K562 (cell line): ENCODE measurements at regions not wholly inside any gene's neighbourhood (a gene's known extent, or its start where the extent isn't known, plus 50 kb on each side); places are given as distances from the start of the nearest gene placed in this dataset.

Source experiments
- ATAC-seq: fragments of 200-7000 bp; cut with Tn5 transposase; 3 replicates; pipeline ENCODE4 v1.9.1; 2020; ENCODE audit warnings: moderate library complexity
- BruUV-seq: library from RNA; stranded (reverse); fragments of 400-500 nt; replicated peaks from 2 replicates; lab custom pipeline; 2021; lab: Mats Ljungman, UMichigan
- CTCF ChIA-PET: fragments of 300-600 bp; formaldehyde crosslinking; extraction: SDS; loops from one replicate; lab custom pipeline; 2021; ENCODE audit warnings: low intra/inter-chr PET ratio; lab: Yijun Ruan, JAX
- POLR2A ChIA-PET: fragments of 300-600, 350-650 bp; sonication (Branson Sonifier 250); formaldehyde crosslinking; extraction: SDS; loops from one replicate; lab custom pipeline; 2021; ENCODE audit warnings: antibody characterized with exemption, inconsistent platforms; lab: Yijun Ruan, JAX
- DNase-seq, 4 experiments: peaks; one replicate each; pipeline versions ENCODE4 v3.0.0 to v3.0.0-alpha.2; 2011 to 2018; ENCODE audit warnings: low spot score in 3 of 4, mixed read lengths in 3 of 4; ENCODE audit errors: extremely low read depth in 1 of 4
- FAIRE-seq: peaks from 2 replicates; lab custom pipeline; 2011; peaks lifted over from hg19 to GRCh38; lab: Jason Lieb, UNC
- H2AFZ ChIP-seq: 2 replicates; pipeline ENCODE4 v1.6.0; 2011; ENCODE audit warnings: low read depth, low read length, control low read depth, inconsistent platforms
- H3K27ac ChIP-seq: fragments of 200-600 bp; 3 replicates; pipeline ENCODE4 v1.8.0; 2011; ENCODE audit warnings: low read depth, mild to moderate bottlenecking, control low read depth, inconsistent platforms, low read length, moderate library complexity, mixed read lengths; ENCODE audit errors: extremely low read depth
- H3K27me3 ChIP-seq, 2 experiments: fragments of 300-600 bp in 1 of 2; 2 replicates in 1 of 2; 3 replicates in 1 of 2; pipeline versions ENCODE4 v1.6.0 to v1.8.0; 2011; ENCODE audit warnings: inconsistent platforms in 2 of 2, low read length in 2 of 2, mild to moderate bottlenecking in 1 of 2, mixed read lengths in 1 of 2, moderate library complexity in 1 of 2; ENCODE audit not compliant: control insufficient read depth in 2 of 2, insufficient read depth in 2 of 2
- H3K36me3 ChIP-seq: fragments of 300-600 bp; 3 replicates; pipeline ENCODE4 v1.8.0; 2011; ENCODE audit warnings: mild to moderate bottlenecking, low read length, inconsistent platforms; ENCODE audit not compliant: control insufficient read depth, insufficient read depth
- H3K4me1 ChIP-seq, 2 experiments: fragments of 200-600 bp in 1 of 2; replicated peaks in 1 of 2; 2 replicates in 1 of 2; 3 replicates in 1 of 2; pipeline versions ENCODE4 v1.5.1 to v1.8.0; 2011; ENCODE audit warnings: inconsistent platforms in 2 of 2, low read length in 2 of 2, mild to moderate bottlenecking in 1 of 2, mixed read lengths in 1 of 2, moderate library complexity in 1 of 2; ENCODE audit not compliant: control insufficient read depth in 2 of 2, insufficient read depth in 2 of 2
- H3K4me2 ChIP-seq: 2 replicates; pipeline ENCODE4 v1.6.1; 2011; ENCODE audit warnings: low read length, control low read depth, inconsistent platforms, mixed read lengths; ENCODE audit not compliant: insufficient read depth
- H3K4me3 ChIP-seq: fragments of 200-600 bp; sonication (generic), shearing (Covaris generic); 2 replicates; pipeline ENCODE4 v1.5.1; 2016; ENCODE audit warnings: control low read depth, inconsistent platforms
- H3K79me2 ChIP-seq: fragments of 200-600 bp; 3 replicates; pipeline ENCODE4 v1.8.0; 2011; ENCODE audit warnings: low read length, inconsistent platforms; ENCODE audit not compliant: control insufficient read depth, insufficient read depth
- H3K9ac ChIP-seq, 2 experiments: 2 replicates each; pipeline versions ENCODE4 v1.6.0 to v1.6.1; 2011; ENCODE audit warnings: low read depth in 2 of 2, low read length in 2 of 2, control low read depth in 1 of 2, inconsistent platforms in 1 of 2, mild to moderate bottlenecking in 1 of 2, mixed read lengths in 1 of 2; ENCODE audit not compliant: insufficient read depth in 1 of 2
- H3K9me1 ChIP-seq: one replicate; pipeline ENCODE4 v1.6.0; 2011; ENCODE audit warnings: inconsistent platforms, mild to moderate bottlenecking, low read length, moderate library complexity; ENCODE audit not compliant: control insufficient read depth, insufficient read depth
- H3K9me3 ChIP-seq: replicated peaks from 2 replicates; pipeline ENCODE4 v1.5.1; 2011; ENCODE audit warnings: low read depth, low read length, inconsistent platforms; ENCODE audit not compliant: control insufficient read depth, insufficient read depth
- H4K20me1 ChIP-seq: replicated peaks from 2 replicates; pipeline ENCODE4 v1.6.1; 2011; ENCODE audit warnings: low read length, inconsistent platforms, mixed read lengths; ENCODE audit not compliant: control insufficient read depth, insufficient read depth
- BCLAF1 ChIP-seq, 2 experiments: fragments of 450-650 bp in 1 of 2; IDR thresholded peaks; 2 replicates each; pipeline ENCODE4 v1.6.1; 2011 to 2017; ENCODE audit warnings: low read depth in 2 of 2, antibody characterized with exemption in 1 of 2, borderline replicate concordance in 1 of 2, low read length in 1 of 2, mild to moderate bottlenecking in 1 of 2, mixed read lengths in 1 of 2; ENCODE audit not compliant: control insufficient read depth in 1 of 2
- BRCA1 ChIP-seq, 2 experiments: fragments of 450-650 bp in 1 of 2; sonication (generic) in 1 of 2; formaldehyde crosslinking in 1 of 2; IDR thresholded peaks; 2 replicates each; pipeline versions ENCODE4 v1.5.0 to v1.6.1; 2017 to 2020; ENCODE audit warnings: mild to moderate bottlenecking in 1 of 2, missing genetic modification reagents in 1 of 2
- ERF ChIP-seq: fragments of 450-650 bp; formaldehyde crosslinking; IDR thresholded peaks from 2 replicates; pipeline ENCODE4 v1.4.0; 2020; ENCODE audit warnings: mild to moderate bottlenecking, mixed read lengths
- HDAC1 ChIP-seq, 2 experiments: fragments of 450-650 bp; IDR thresholded peaks; 2 replicates each; pipeline ENCODE4 v1.6.1; 2016 to 2017; ENCODE audit warnings: inconsistent platforms in 1 of 2, mild to moderate bottlenecking in 1 of 2, moderate library complexity in 1 of 2
- HLTF ChIP-seq: fragments of 450-650 bp; IDR thresholded peaks from 2 replicates; pipeline ENCODE4 v1.6.1; 2016
- HNRNPH1 ChIP-seq: fragments of 200-400 bp; formaldehyde crosslinking; optimal IDR thresholded peaks from 2 replicates; pipeline ENCODE3; 2017; ENCODE audit warnings: low read depth, mild to moderate bottlenecking, low read length, moderate library complexity
- MBD1 ChIP-seq: fragments of 250-450 bp; sonication (Bioruptor Pico); IDR thresholded peaks from 2 replicates; pipeline ENCODE4 v1.8.0; 2022; ENCODE audit warnings: inconsistent platforms
- OTX1 ChIP-seq: fragments of 450-650 bp; formaldehyde crosslinking; IDR thresholded peaks from 2 replicates; pipeline ENCODE4 v1.4.0; 2022; ENCODE audit warnings: mild to moderate bottlenecking
- PHF20 ChIP-seq: fragments of 450-650 bp; IDR thresholded peaks from 2 replicates; pipeline ENCODE4 v1.6.1; 2018; ENCODE audit not compliant: partially characterized antibody
- TAF7 ChIP-seq: fragments of 450-650 bp; IDR thresholded peaks from 2 replicates; pipeline ENCODE4 v1.6.1; 2016; ENCODE audit warnings: missing genetic modification characterization, missing compliant biosample characterization
- TRIM24 ChIP-seq, 2 experiments: fragments of 450-650 bp; IDR thresholded peaks; 2 replicates each; pipeline ENCODE4 v1.6.1; 2016
- ZNF121 ChIP-seq: sonication (generic); formaldehyde crosslinking; conservative IDR thresholded peaks from 2 replicates; pipeline ENCODE4 v1.8.0; 2022; ENCODE audit warnings: missing genetic modification reagents
- WGBS: fragments of 100-300 bp; shearing (Covaris generic); methylation state at CpG from one replicate; pipeline ENCODE4 v1.1.6; 2016; ENCODE audit warnings: low coverage, mixed read lengths; ENCODE audit not compliant: insufficient coverage; ENCODE audit errors: missing lambda C conversion rate; 5-methylcytosine and 5-hydroxymethylcytosine counted together
- in situ Hi-C: fragments of 300-500 bp; cut with MboI; formaldehyde crosslinking; loops from 4 replicates; pipeline ENCODE4 v1.15.0; 2018; ENCODE audit warnings: inconsistent platforms, mixed read lengths
- intact Hi-C: fragments of 100-400 bp; cut with micrococcal nuclease; formaldehyde crosslinking; loops from 2 replicates; pipeline ENCODE4 v1.14.2; 2022
- TF ChIP-seq, protein P1 (sequence below): fragments of 200-800 bp; sonication (Bioruptor generic); IDR thresholded peaks from 2 replicates; pipeline ENCODE4 v1.6.1; 2017; ENCODE audit warnings: missing genetic modification characterization, missing compliant biosample characterization

GRCh38 chr21:38913893-38914527 is 108.3 kb downstream of the ETS2 start:
- no peak overlapping the region for H3K4me3 ChIP-seq
- no peak for ATAC-seq
- TF ChIP-seq MBD1 (CRISPR knock-in tag) (no peak), HDAC1 (IDR thresholded peaks at IDR 0.05) (peak in 1 of 2 experiments; percentile 14; a peak in 1 of 4 replicates), PHF20 (peak; percentile 46), TAF7 (tag) (no peak), HNRNPH1 (no peak), HLTF (peak; percentile 22; the same call in 1 of the 2 replicates), ERF (CRISPR knock-in tag) (no peak), BRCA1 (IDR thresholded peaks at IDR 0.05) (no peak), BRCA1 (CRISPR knock-in tag; IDR thresholded peaks at IDR 0.05) (0 out of 2 replicates have a peak, but pooled peaks have one; percentile 31), ZNF121 (CRISPR knock-in tag) (no peak), OTX1 (peak; percentile 86), TRIM24 (IDR thresholded peaks at IDR 0.05) (peak; percentile 10 to 41; a peak in 1 of 4 replicates), BCLAF1 (IDR thresholded peaks at IDR 0.05; ENCODE audit: borderline replicate concordance in 1 of 2, control insufficient read depth in 1 of 2, low read depth in 2 of 2, low read length in 1 of 2) (no peak)
- TF ChIP-seq, protein P1, sequence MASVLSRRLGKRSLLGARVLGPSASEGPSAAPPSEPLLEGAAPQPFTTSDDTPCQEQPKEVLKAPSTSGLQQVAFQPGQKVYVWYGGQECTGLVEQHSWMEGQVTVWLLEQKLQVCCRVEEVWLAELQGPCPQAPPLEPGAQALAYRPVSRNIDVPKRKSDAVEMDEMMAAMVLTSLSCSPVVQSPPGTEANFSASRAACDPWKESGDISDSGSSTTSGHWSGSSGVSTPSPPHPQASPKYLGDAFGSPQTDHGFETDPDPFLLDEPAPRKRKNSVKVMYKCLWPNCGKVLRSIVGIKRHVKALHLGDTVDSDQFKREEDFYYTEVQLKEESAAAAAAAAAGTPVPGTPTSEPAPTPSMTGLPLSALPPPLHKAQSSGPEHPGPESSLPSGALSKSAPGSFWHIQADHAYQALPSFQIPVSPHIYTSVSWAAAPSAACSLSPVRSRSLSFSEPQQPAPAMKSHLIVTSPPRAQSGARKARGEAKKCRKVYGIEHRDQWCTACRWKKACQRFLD (CRISPR knock-in tag), result no peak

More at GRCh38 chr21:38913893-38914527, 108.3 kb downstream of the ETS2 start:
- Histone ChIP-seq H3K36me3 (no peaks in the 10 kb centered on the region), H3K9ac (no peak overlapping the region), H3K9me3 (no peaks in the 10 kb centered on the region), H3K27me3 (peaks cover 31 to 55% of the 10 kb centered on the region in 2 experiments), H4K20me1 (no peaks in the 10 kb centered on the region), H3K9me1 (no peaks in the 10 kb centered on the region), H3K4me2 (peak overlapping the region; percentile 47; the same call in 1 of the 2 replicates), H3K27ac (no peak overlapping the region), H3K4me1 (peaks cover 5 to 12% of the 10 kb centered on the region in 2 experiments; a peak in 4 of 5 replicates), H3K79me2 (no peaks in the 10 kb centered on the region), H2AFZ (no peak overlapping the region)
- CTCF ChIA-PET, result no interaction called here
- no TSS peak for BruUV-seq
- WGBS, result 49% methylated on average over 3 of the region's 3 CpGs
- in situ Hi-C loops, result no loop called here
- DNase-seq (no peak), FAIRE-seq (no peak)
- intact Hi-C loops, result loop anchor here (10.0 kb wide), 1 partner anchor 109 kb away; the partner anchor contains the start of gene ETS2
- POLR2A ChIA-PET, result no interaction called here
